T-helper 2 cell treated with Interferon-gamma antibody and Interleukin-4, amounts not matched to agents 5 μg/mL and 100 μg/mL, for 36 hours (primary cell): ENCODE measurements at regions not wholly inside any gene's neighbourhood (a gene's known extent, or its start where the extent isn't known, plus 50 kb on each side); places are given as distances from the start of the nearest gene placed in this dataset.
A peak's percentile ranks its signal among the peaks of the same experiment; 100 is the strongest.
"Not testable (repeated sequence)": the region's sequence is repeated elsewhere in the genome, so short reads cannot be mapped to it uniquely, and the experiment has no call there.

ENCODE experiments used
- DNase-seq: peaks from one replicate; pipeline ENCODE4 v3.0.0; 2021; ENCODE audit warnings: low spot score
- H3K27ac Mint-ChIP-seq: one replicate; pipeline ENCODE4 v1.8.0; 2021; ENCODE audit warnings: mild to moderate bottlenecking, mixed read lengths
- H3K27me3 Mint-ChIP-seq: one replicate; pipeline ENCODE4 v1.8.0; 2021; ENCODE audit warnings: low read depth, mixed read lengths
- H3K36me3 Mint-ChIP-seq: one replicate; pipeline ENCODE4 v1.8.0; 2021; ENCODE audit warnings: low read depth, mixed read lengths
- H3K4me1 Mint-ChIP-seq: one replicate; pipeline ENCODE4 v1.8.0; 2021; ENCODE audit warnings: low read depth, mixed read lengths
- H3K4me3 Mint-ChIP-seq: one replicate; pipeline ENCODE4 v1.8.0; 2022; ENCODE audit warnings: mild to moderate bottlenecking, moderate library complexity, mixed read lengths
- H3K9me3 Mint-ChIP-seq: one replicate; pipeline ENCODE4 v1.8.0; 2021; ENCODE audit warnings: mixed read lengths

- DNase-seq: no peak
- no peak overlapping the region for H3K4me3 Mint-ChIP-seq
- no peaks in the 10 kb centered on the region for H3K36me3 Mint-ChIP-seq
- H3K27me3 Mint-ChIP-seq: peaks cover 3% of the 10 kb centered on the region
- no peaks in the 10 kb centered on the region for H3K4me1 Mint-ChIP-seq
- no peak overlapping the region for H3K27ac Mint-ChIP-seq
- no peaks in the 10 kb centered on the region for H3K9me3 Mint-ChIP-seq
Measured at GRCh38 chr2:234898534-234899053, 53.2 kb upstream of the SH3BP4 start.

- H3K4me1 Mint-ChIP-seq, H3K9me3 Mint-ChIP-seq, H3K36me3 Mint-ChIP-seq, DNase-seq, H3K27me3 Mint-ChIP-seq: not testable (repeated sequence)
- peak overlapping the region; percentile 49 for H3K27ac Mint-ChIP-seq
- peak overlapping the region; percentile 65 for H3K4me3 Mint-ChIP-seq
Measured at GRCh38 chr2:234888442-234888841, 63.4 kb upstream of the SH3BP4 start.

GRCh38 chr2:234887195-234887594 is 64.6 kb upstream of the SH3BP4 start:
- no peak overlapping the region for H3K27ac Mint-ChIP-seq
- H3K27me3 Mint-ChIP-seq: no peaks in the 10 kb centered on the region
- H3K9me3 Mint-ChIP-seq: no peaks in the 10 kb centered on the region
- H3K4me3 Mint-ChIP-seq: no peak overlapping the region
- H3K36me3 Mint-ChIP-seq: no peaks in the 10 kb centered on the region
- no peak for DNase-seq
- no peaks in the 10 kb centered on the region for H3K4me1 Mint-ChIP-seq

DNA sequence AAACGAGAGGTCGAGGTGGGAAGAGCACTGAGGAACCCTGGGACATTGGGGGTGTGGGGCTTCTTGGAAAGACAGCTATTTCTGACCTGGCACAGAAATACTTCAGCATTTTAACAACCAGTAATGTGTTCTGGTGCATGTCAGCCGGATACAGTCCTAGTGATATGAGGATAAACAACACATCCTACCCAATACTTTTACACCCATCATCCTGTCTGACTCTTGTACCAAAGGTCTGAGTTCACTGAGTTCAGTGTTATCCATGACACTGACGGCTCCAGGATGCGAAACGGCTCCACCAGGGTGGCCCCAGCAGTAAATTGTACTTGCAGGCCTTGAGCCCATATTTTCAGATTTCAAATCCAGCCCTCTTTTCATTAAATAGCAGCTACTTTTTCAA is 65.9 kb upstream of the SH3BP4 start:
- Mint-ChIP-seq H3K4me1 (peaks cover 6% of the 10 kb centered on the region), H3K9me3 (no peaks in the 10 kb centered on the region), H3K36me3 (no peaks in the 10 kb centered on the region), H3K27me3 (no peaks in the 10 kb centered on the region), H3K4me3 (no peak overlapping the region), H3K27ac (no peak overlapping the region)
- DNase-seq: no peak

GRCh38 chr2:234885118-234885517 is 66.7 kb upstream of the SH3BP4 start:
- Mint-ChIP-seq H3K4me3 (no peak overlapping the region), H3K27ac (no peak overlapping the region), H3K27me3 (no peaks in the 10 kb centered on the region), H3K36me3 (no peaks in the 10 kb centered on the region), H3K9me3 (no peaks in the 10 kb centered on the region), H3K4me1 (peaks cover 11% of the 10 kb centered on the region)
- DNase-seq: no peak

GRCh38 chr2:234884591-234884990 is 67.2 kb upstream of the SH3BP4 start:
- no peaks in the 10 kb centered on the region for H3K27me3 Mint-ChIP-seq
- peaks cover 16% of the 10 kb centered on the region for H3K4me1 Mint-ChIP-seq
- no peaks in the 10 kb centered on the region for H3K9me3 Mint-ChIP-seq
- no peaks in the 10 kb centered on the region for H3K36me3 Mint-ChIP-seq
- H3K27ac Mint-ChIP-seq: no peak overlapping the region
- no peak for DNase-seq
- H3K4me3 Mint-ChIP-seq: no peak overlapping the region

DNA sequence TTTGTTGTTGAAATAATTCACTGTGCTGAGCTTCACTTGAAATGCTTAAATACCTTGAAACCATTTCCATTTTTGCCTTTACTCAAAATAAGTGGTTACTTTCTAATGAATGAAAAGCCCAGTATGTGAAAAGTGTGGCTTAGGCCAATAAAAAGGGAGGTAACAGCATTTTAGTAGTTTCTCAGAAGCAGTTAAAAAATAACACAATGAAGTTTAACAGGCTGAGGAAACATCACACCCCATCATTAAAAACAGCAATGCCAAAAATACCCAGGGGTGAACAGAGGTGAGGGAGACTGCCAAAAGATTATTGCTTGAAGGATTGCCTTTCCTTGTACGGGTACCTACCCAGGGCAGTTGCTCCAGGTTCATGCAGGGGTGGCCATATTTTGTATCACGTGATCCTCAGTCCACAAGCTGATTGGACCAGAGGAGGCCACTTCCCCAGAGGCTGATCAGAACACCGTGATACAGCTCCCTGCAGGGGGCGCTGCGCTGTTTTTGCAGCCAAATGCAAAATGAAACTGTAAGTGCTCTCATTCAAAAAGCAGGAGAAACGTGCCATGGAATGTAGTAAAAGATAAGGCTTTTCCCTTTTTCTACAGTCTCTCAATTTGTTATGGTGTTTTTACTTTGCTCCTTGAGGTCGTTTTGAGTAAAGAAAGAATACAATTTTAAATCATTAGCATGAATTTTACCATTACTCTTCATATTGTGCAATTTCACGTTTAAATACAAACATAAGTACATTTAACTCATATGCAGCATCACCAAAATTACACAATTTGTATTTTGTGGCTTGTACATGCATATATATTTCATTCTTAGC is 70.2 kb upstream of the SH3BP4 start:
- no peak overlapping the region for H3K27ac Mint-ChIP-seq

GRCh38 chr2:234880551-234881211 is 71.1 kb upstream of the SH3BP4 start:
- Mint-ChIP-seq H3K9me3 (peaks cover 3% of the 10 kb centered on the region), H3K27me3 (peaks cover 14% of the 10 kb centered on the region), H3K36me3 (no peaks in the 10 kb centered on the region), H3K4me3 (peak overlapping the region; percentile 31), H3K27ac (no peak overlapping the region), H3K4me1 (peaks cover 19% of the 10 kb centered on the region)
- peak; percentile 42 for DNase-seq

More for the DNA sequence above, 70.2 kb upstream of the SH3BP4 start:
- no peaks in the 10 kb centered on the region for H3K36me3 Mint-ChIP-seq
- peaks cover 19% of the 10 kb centered on the region for H3K4me1 Mint-ChIP-seq
- H3K9me3 Mint-ChIP-seq: peaks cover 3% of the 10 kb centered on the region
- no peak overlapping the region for H3K4me3 Mint-ChIP-seq
- peaks cover 7% of the 10 kb centered on the region for H3K27me3 Mint-ChIP-seq
- DNase-seq: no peak

DNA sequence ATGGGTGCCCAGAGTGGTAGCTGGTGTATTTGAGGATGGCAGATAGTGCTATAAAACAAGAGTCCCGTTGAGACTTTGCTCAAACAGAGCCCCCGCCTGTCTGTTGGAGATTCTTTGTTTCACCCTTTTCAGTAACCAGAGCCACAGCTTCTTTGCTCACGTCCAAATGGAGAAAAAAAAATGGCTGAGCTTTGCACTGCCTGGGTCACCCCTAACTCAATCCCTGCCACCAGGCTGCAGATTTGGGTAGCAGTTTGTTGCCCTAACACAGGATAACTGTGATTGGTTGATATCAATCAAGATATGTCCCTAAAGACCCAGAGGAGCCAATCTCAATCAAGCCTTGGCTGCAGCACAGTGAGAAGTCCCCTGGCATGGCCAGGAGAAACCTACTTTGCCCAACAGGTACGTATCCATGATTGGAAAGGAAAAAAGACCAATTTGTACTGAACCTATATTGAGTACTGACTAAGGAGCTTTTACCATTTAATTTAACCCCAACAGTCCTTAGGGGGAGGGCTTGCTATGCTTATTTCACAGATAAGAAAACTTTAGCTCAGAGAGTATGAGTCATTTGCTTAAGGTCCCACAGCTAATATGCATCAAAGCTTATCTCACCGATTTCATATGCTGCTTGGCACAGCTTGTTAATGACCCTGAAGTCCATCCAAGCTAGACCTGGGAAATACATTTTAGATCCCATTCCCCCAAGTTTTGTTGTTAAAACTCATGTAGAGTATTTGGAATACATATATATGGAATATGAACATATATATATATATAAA is 72.0 kb upstream of the SH3BP4 start:
- Mint-ChIP-seq H3K27me3 (peaks cover 17% of the 10 kb centered on the region), H3K9me3 (peaks cover 3% of the 10 kb centered on the region), H3K4me1 (peaks cover 21% of the 10 kb centered on the region), H3K36me3 (no peaks in the 10 kb centered on the region), H3K27ac (peak overlapping the region; percentile 63), H3K4me3 (peak overlapping the region; percentile 21)
- peak; percentile 5 for DNase-seq

DNA sequence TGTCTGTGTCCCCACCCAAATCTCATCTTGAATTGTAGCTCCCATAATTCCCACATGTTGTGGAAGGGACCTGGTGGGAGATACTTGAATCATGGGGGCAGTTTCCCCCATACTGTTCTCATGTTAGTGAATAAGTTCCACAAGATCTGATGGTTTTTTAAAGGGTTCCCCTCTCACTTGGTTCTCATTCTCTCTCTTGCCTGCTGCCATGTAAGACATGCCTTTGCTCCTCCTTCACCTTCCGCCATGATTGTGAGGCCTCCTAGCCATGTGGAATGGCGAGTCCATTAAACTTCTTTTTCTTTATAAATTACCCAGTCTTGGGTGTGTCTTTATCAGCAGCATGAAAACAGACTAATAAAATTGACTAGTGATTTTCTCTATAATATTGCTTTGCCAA is 75.2 kb upstream of the SH3BP4 start:
- H3K27ac Mint-ChIP-seq, H3K9me3 Mint-ChIP-seq, H3K4me3 Mint-ChIP-seq, DNase-seq, H3K36me3 Mint-ChIP-seq: not testable (repeated sequence)
- Mint-ChIP-seq H3K27me3 (peaks cover 19% of the 10 kb centered on the region), H3K4me1 (peaks cover 22% of the 10 kb centered on the region)

DNA sequence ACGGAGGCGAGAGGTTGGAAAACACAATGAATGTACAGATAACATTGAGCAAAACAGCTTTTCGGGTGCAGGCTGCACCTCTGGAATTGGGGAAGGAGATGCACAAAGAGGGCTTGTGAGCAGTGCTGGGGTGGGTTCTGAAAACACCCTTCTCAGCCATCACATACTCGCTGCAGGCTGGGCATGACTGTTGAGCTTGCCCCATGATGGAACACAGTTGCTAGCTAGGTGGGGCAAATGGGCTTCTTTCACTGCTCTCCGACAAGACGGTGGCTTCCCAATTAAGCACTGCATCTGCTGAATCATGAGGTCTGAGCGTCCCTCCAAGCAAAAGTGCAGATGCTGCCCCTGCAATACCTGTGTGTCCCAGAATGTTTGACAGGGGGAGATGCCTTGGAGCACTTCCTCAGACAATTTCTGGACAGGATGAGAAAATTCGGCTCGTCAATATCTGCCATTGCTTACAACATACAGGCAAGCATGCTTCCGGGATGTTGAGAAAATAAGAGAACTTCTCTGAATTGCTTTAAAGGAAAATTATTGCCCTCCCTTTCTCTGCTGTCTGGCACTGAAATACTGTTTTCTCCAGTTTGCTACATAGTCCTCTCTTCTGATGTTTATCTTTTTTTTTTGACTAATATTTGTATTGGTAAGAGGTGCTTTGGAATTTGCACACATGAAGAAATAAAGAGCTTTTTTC is 77.3 kb upstream of the SH3BP4 start:
- Mint-ChIP-seq H3K36me3 (no peaks in the 10 kb centered on the region), H3K4me1 (peaks cover 6% of the 10 kb centered on the region), H3K4me3 (no peak overlapping the region), H3K27ac (no peak overlapping the region), H3K27me3 (peaks cover 24% of the 10 kb centered on the region), H3K9me3 (peaks cover 3% of the 10 kb centered on the region)
- DNase-seq: no peak

- Mint-ChIP-seq H3K4me3 (no peak overlapping the region), H3K36me3 (no peaks in the 10 kb centered on the region), H3K27me3 (peaks cover 26% of the 10 kb centered on the region), H3K9me3 (peaks cover 3% of the 10 kb centered on the region), H3K27ac (no peak overlapping the region), H3K4me1 (peaks cover 4% of the 10 kb centered on the region)
- DNase-seq: no peak
Measured at GRCh38 chr2:234873828-234874173, 78.0 kb upstream of the SH3BP4 start.

DNA sequence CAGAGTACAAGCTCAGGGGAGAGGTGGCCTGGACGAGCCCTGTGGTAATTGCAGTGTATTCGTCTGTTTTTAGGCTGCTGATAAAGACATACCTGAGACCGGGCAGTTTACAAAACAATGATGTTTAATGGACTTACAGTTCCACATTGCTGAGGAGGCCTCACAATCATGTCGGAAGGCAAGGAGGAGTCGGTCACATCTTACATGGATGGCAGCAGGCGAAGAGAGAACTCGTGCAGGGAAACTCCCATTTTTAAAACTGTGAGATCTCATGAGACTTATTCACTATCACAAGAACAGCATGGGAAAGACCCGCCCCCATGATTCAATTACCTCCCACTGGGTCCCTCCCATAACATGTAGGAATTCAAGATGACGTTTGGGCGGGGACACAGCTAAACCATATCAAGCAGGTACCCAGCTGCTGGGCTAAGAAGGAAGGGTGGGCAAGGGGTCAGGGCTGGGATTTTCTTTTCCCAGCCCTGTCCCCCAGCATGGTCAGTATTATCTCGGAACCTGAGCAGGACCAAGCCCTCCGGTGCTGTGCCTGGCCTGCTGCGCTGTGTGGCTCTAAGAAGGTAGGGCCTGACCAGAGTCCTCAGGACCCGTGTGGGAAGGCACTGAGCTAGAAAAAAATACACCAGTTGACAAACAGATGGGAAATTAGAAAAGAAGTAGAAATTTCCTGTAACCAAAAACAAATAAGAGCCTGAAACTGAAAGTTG is 78.6 kb upstream of the SH3BP4 start:
- H3K4me3 Mint-ChIP-seq: no peak overlapping the region
- no peak overlapping the region for H3K27ac Mint-ChIP-seq
- DNase-seq: no peak
- peaks cover 26% of the 10 kb centered on the region for H3K27me3 Mint-ChIP-seq
- H3K4me1 Mint-ChIP-seq: peaks cover 4% of the 10 kb centered on the region
- no peaks in the 10 kb centered on the region for H3K36me3 Mint-ChIP-seq
- peaks cover 3% of the 10 kb centered on the region for H3K9me3 Mint-ChIP-seq
